ENCODE measurements at regions not wholly inside any gene's neighbourhood (a gene's known extent, or its start where the extent isn't known, plus 50 kb on each side); places are given as distances from the start of the nearest gene placed in this dataset.

DNA sequence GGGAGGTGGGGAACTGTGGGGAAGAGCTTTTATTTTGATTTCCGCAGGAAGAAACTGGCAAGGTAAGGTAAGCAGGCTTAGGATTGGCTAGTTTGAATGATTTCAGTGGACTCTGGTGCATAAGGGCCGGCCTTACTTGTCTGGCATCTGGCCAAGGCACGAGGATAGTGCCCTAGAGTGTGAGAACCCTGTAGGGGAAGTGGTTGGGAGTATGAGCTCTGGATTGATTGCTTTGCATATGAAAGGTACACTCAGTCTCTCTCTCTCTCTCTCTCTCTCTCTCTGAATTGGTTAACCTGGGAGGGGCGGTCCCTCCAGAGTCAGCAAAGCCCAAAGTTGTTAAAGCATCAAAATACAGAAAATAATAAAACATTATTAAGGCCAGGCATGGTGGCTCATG is 463.0 kb downstream of the SIPA1L2 start (continued):
- TF ChIP-seq, protein P1, sequence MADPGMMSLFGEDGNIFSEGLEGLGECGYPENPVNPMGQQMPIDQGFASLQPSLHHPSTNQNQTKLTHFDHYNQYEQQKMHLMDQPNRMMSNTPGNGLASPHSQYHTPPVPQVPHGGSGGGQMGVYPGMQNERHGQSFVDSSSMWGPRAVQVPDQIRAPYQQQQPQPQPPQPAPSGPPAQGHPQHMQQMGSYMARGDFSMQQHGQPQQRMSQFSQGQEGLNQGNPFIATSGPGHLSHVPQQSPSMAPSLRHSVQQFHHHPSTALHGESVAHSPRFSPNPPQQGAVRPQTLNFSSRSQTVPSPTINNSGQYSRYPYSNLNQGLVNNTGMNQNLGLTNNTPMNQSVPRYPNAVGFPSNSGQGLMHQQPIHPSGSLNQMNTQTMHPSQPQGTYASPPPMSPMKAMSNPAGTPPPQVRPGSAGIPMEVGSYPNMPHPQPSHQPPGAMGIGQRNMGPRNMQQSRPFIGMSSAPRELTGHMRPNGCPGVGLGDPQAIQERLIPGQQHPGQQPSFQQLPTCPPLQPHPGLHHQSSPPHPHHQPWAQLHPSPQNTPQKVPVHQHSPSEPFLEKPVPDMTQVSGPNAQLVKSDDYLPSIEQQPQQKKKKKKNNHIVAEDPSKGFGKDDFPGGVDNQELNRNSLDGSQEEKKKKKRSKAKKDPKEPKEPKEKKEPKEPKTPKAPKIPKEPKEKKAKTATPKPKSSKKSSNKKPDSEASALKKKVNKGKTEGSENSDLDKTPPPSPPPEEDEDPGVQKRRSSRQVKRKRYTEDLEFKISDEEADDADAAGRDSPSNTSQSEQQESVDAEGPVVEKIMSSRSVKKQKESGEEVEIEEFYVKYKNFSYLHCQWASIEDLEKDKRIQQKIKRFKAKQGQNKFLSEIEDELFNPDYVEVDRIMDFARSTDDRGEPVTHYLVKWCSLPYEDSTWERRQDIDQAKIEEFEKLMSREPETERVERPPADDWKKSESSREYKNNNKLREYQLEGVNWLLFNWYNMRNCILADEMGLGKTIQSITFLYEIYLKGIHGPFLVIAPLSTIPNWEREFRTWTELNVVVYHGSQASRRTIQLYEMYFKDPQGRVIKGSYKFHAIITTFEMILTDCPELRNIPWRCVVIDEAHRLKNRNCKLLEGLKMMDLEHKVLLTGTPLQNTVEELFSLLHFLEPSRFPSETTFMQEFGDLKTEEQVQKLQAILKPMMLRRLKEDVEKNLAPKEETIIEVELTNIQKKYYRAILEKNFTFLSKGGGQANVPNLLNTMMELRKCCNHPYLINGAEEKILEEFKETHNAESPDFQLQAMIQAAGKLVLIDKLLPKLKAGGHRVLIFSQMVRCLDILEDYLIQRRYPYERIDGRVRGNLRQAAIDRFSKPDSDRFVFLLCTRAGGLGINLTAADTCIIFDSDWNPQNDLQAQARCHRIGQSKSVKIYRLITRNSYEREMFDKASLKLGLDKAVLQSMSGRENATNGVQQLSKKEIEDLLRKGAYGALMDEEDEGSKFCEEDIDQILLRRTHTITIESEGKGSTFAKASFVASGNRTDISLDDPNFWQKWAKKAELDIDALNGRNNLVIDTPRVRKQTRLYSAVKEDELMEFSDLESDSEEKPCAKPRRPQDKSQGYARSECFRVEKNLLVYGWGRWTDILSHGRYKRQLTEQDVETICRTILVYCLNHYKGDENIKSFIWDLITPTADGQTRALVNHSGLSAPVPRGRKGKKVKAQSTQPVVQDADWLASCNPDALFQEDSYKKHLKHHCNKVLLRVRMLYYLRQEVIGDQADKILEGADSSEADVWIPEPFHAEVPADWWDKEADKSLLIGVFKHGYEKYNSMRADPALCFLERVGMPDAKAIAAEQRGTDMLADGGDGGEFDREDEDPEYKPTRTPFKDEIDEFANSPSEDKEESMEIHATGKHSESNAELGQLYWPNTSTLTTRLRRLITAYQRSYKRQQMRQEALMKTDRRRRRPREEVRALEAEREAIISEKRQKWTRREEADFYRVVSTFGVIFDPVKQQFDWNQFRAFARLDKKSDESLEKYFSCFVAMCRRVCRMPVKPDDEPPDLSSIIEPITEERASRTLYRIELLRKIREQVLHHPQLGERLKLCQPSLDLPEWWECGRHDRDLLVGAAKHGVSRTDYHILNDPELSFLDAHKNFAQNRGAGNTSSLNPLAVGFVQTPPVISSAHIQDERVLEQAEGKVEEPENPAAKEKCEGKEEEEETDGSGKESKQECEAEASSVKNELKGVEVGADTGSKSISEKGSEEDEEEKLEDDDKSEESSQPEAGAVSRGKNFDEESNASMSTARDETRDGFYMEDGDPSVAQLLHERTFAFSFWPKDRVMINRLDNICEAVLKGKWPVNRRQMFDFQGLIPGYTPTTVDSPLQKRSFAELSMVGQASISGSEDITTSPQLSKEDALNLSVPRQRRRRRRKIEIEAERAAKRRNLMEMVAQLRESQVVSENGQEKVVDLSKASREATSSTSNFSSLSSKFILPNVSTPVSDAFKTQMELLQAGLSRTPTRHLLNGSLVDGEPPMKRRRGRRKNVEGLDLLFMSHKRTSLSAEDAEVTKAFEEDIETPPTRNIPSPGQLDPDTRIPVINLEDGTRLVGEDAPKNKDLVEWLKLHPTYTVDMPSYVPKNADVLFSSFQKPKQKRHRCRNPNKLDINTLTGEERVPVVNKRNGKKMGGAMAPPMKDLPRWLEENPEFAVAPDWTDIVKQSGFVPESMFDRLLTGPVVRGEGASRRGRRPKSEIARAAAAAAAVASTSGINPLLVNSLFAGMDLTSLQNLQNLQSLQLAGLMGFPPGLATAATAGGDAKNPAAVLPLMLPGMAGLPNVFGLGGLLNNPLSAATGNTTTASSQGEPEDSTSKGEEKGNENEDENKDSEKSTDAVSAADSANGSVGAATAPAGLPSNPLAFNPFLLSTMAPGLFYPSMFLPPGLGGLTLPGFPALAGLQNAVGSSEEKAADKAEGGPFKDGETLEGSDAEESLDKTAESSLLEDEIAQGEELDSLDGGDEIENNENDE (IDR thresholded peaks at IDR 0.05; ENCODE audit: insufficient replicate concordance, low read length) = no peak
- TF ChIP-seq POU5F1 (IDR thresholded peaks at IDR 0.05; ENCODE audit: low read depth, low read length) = peak; percentile 52; the same call in 1 of the 2 replicates
- TF ChIP-seq TAF7 (optimal IDR thresholded peaks at IDR 0.05; ENCODE audit: borderline replicate concordance, low read depth, low read length) = no peak
- TF ChIP-seq POLR2A (IDR thresholded peaks at IDR 0.05; ENCODE audit: control extremely low read depth in 1 of 2, low read depth in 2 of 2, low read length in 2 of 2) = no peak
- no peak for TF ChIP-seq TBP (IDR thresholded peaks at IDR 0.05; ENCODE audit: low read depth, low read length)
- TF ChIP-seq RAD21 (IDR thresholded peaks at IDR 0.05 in 1 of 2, conservative IDR thresholded peaks at IDR 0.05 in 1 of 2; ENCODE audit: low read depth in 2 of 2, low read length in 2 of 2) = no peak
- no peak for TF ChIP-seq SIX5 (IDR thresholded peaks at IDR 0.05; ENCODE audit: low read depth, low read length)
- peak; percentile 79 for TF ChIP-seq JUND (IDR thresholded peaks at IDR 0.05; ENCODE audit: low read length)
- TF ChIP-seq, protein P2, sequence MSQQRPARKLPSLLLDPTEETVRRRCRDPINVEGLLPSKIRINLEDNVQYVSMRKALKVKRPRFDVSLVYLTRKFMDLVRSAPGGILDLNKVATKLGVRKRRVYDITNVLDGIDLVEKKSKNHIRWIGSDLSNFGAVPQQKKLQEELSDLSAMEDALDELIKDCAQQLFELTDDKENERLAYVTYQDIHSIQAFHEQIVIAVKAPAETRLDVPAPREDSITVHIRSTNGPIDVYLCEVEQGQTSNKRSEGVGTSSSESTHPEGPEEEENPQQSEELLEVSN (IDR thresholded peaks at IDR 0.05) = 0 out of 2 replicates have a peak, but pooled peaks have one; percentile 14
- TF ChIP-seq PHF8 (conservative IDR thresholded peaks at IDR 0.05; ENCODE audit: low read depth, low read length) = no peak

Data from H1 (cell line).